GM18951 (cell line): ENCODE measurements at regions not wholly inside any gene's neighbourhood (a gene's known extent, or its start where the extent isn't known, plus 50 kb on each side); places are given as distances from the start of the nearest gene placed in this dataset.
"Not testable (repeated sequence)": the region's sequence is repeated elsewhere in the genome, so short reads cannot be mapped to it uniquely, and the experiment has no call there.

Experiments
- POLR2A ChIP-seq: IDR thresholded peaks from 4 replicates; pipeline ENCODE4 v1.6.1; 2011; ENCODE audit warnings: mild to moderate bottlenecking; ENCODE audit not compliant: insufficient read length, insufficient read depth; ENCODE audit errors: extremely low read depth
- in situ Hi-C: fragments of 300-500 bp; cut with MboI; formaldehyde crosslinking; loops from one replicate; pipeline ENCODE4 v1.12.0; 2022; ENCODE audit warnings: low sequenced_read_pairs, mixed read lengths, inconsistent platforms; ENCODE audit not compliant: unreplicated experiment

- in situ Hi-C loops = no loop called here
- TF ChIP-seq POLR2A = no peak
Observed at GRCh38 chr14:71628433-71628832, 303.8 kb upstream of the RGS6 start.

DNA sequence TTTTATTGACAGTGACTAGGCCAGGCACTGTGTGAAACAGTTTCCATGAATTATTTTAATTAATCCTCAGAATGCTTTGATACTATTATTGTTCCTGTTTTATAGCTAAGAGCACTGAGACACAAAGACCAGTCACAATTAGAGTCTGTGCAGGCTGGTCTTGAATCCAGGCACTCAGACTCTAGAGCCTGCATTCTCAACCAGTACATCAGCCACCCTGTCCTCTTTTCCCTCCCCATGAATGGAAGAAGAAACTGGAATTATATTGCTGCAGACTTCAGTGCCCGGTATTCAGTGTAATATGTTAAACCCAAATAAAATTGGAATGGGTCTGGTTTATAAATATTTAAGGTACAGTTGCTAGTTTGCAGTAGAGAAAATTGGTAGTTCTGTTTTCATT lies 303.0 kb upstream of the RGS6 start:
- TF ChIP-seq POLR2A = no peak
- in situ Hi-C loops = no loop called here

GRCh38 chr14:71629765-71630492 lies 302.3 kb upstream of the RGS6 start:
- in situ Hi-C loops = no loop called here
- TF ChIP-seq POLR2A = no peak

GRCh38 chr14:71631030-71631429 lies 301.2 kb upstream of the RGS6 start:
- in situ Hi-C loops = not testable (repeated sequence)

GRCh38 chr14:71632440-71632946 lies 299.7 kb upstream of the RGS6 start:
- no peak for TF ChIP-seq POLR2A
- in situ Hi-C loops = no loop called here

- TF ChIP-seq POLR2A = no peak
Observed at GRCh38 chr14:71636076-71636475, 296.2 kb upstream of the RGS6 start.

DNA sequence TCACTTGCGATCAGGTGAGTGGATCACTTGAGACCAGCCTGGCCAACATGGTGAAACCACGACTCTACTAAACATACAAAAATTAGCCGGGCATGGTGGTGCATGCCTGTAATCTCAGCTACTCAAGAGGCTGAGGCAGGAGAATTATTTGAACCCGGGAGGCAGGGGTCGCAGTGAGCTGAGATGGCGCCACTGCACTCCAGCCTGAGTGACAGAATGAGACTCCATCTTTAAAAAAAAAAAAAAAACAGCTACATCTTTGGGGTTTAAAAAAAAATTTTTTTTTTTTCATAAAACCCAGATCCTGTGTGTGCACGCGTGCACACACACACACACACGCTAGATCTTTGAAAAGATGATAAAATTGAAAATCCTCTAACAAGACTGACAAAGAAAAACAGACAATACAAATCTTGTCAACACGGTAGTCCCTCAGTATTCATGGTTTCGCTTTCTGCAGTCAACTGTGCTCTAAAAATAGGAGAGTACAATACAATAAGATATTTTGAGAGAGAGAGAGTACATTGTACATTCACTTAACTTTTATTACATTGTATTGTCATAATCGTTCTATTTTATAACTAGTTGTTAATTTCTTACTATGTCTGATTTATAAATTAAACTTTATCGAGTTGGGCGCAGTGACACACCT lies 295.3 kb upstream of the RGS6 start:
- in situ Hi-C loops = no loop called here
- no peak for TF ChIP-seq POLR2A

More at GRCh38 chr14:71636076-71636475, 296.2 kb upstream of the RGS6 start:
- in situ Hi-C loops = no loop called here

DNA sequence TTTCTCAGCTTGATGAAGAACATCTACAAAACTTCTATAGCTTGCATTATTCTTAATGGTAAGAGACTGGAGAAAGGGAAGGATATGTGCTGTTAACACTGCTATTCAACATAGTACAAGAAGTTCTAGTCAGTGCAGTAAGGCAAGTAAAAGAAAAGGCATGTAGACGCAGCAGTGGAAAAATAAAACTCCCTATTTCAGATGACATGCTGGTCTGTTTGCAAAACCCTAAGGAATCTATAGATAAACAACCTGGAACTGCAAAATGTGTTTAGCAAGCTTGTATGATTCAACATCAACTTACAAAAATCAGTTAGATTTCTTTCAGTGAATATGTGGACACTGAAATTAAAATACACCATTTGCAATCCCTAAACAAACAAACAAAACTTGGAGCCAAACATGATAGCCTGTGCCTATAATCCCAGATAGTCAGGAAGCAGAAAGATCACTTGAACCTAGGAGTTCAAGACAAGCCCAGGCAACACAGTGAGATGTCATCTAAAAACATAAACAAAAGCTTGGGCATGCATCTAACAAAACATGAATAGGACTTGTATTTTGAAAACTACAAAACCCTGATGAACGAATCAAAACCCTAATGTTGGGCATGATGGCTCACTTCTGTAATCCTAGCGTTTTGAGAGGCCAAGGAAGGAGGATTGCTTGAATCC lies 293.6 kb upstream of the RGS6 start:
- in situ Hi-C loops = no loop called here
- no peak for TF ChIP-seq POLR2A

DNA sequence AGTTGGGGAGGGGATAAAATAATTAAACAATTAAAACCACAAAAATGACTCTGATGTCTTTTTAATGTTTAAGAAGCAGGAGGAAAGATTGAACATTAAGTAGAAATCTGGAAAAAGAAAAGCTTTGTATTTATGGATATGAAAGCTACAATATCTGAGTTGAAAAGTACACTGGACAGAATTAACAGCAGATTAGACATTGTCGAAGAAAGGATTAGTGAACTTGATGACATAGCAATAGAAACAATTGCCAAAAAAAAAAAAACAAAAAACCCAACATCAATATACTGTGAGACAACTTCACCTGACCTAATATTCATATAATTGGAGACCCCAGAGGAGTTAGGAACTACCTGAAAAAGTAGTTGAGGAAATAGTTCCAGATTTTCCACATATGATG lies 289.5 kb upstream of the RGS6 start:
- no peak for TF ChIP-seq POLR2A
- in situ Hi-C loops = no loop called here

- no peak for TF ChIP-seq POLR2A
- in situ Hi-C loops = no loop called here
Observed at GRCh38 chr14:71645656-71646055, 286.6 kb upstream of the RGS6 start.

GRCh38 chr14:71646518-71646917 lies 285.7 kb upstream of the RGS6 start:
- in situ Hi-C loops = no loop called here
- TF ChIP-seq POLR2A = no peak

DNA sequence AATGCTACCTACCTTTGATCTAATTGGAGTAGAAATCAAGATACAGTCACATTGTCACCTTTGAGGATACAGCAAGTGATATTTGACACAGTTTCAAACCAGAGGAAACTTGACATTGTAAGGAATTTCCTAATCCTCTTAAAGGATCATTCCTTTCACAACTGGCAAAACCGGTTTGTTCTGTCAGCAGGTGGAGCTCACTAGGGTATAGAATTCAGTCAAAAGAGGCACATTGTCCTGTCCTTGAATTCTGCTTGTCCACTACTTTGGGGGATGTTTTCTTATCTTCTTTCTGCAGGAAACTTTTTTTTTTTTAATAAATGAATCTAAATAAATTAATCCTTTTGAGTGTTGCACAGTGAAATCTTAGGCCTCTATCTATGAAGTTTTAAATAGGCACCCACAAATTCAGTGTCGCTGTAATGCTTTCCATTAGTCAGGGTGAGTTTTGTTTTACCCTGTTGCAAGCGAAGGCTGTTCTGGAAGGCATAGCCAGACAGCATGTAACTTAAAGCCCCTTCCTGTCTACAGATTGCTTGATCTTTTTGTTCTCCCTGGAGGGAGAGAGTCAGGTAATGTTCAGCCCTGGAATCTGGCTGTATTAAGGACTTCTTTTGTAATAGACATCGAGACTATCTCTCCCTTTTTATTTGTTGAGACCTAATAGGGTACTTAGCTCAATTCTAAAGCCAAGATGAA lies 285.0 kb upstream of the RGS6 start:
- in situ Hi-C loops = no loop called here
- no peak for TF ChIP-seq POLR2A

GRCh38 chr14:71648725-71649124 lies 283.5 kb upstream of the RGS6 start:
- no peak for TF ChIP-seq POLR2A
- in situ Hi-C loops = no loop called here

DNA sequence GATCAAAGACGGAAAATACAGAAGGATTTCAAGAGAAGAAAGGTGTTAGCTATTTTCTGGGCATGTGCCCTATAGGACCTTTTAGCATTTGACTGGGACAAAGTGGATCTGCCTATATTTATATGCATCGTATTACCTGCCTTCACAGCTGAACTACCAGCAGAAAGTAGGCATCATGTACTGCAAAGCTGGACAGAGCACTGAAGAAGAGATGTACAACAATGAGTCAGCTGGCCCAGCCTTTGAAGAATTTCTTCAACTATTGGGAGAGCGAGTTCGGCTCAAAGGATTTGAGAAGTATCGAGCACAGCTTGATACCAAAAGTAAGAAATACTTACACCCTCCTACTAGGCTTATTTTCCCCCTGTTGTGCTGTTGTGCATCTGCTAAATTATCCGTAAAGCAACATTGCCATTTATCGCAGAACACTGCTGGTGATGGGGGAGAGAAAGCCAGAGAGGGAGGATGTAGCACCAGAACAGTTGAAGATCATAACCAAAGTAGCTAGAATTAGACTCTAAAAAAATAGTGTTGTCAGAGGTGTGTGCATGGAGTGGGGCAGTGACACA lies 282.0 kb upstream of the RGS6 start:
- in situ Hi-C loops = no loop called here
- no peak for TF ChIP-seq POLR2A
